ENCODE measurements at regions not wholly inside any gene's neighbourhood (a gene's known extent, or its start where the extent isn't known, plus 50 kb on each side); places are given as distances from the start of the nearest gene placed in this dataset.
"Not testable (repeated sequence)": the region's sequence is repeated elsewhere in the genome, so short reads cannot be mapped to it uniquely, and the experiment has no call there.

DNA sequence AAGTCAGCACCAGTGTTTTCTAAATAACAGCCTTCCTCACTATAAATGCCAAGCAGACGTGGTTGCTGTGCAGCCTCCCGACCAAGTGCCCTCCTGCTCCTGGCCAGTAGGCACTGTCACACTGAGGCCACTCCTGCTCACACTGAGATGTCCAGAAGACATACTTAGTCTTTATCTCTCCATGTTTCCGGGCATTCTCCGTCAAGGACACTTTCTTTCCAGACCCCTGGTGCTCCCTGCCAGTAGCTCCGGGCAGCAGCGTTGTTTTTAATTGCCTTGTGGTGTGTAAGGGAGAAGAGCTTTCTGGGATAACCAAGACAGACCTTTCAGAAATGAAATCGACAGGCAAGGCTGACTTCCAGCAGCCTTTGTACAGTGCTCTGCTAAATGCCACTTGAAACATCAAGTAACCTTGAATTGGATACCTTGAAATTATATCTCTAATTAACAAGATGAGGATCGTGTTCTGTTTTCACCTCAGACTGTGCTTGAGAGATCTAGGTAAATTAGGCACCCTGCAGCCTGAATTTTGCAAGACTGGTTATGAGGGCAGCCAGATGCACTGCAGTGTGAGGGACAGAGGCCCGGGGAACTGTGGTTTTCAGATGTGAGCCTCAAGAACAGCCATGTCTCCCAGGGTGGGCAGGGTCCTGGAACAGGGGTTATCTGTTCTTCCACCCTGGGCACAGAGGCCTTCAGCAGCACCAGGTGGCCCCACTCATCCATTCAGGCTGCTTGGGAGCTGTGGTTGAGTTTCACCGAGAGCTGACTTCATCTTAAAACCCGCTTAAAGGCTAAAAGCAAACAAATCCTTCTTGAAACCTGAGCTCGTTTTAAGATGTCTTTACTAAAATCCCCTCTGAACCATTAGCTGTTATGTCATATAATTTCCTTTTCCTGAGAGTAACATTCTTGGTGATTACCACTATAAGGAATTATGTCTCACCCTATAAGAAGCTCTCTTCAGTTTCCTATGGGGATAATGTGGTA is 105.5 kb upstream of the IL12A start:
- DNase-seq: peak; percentile 87

DNA sequence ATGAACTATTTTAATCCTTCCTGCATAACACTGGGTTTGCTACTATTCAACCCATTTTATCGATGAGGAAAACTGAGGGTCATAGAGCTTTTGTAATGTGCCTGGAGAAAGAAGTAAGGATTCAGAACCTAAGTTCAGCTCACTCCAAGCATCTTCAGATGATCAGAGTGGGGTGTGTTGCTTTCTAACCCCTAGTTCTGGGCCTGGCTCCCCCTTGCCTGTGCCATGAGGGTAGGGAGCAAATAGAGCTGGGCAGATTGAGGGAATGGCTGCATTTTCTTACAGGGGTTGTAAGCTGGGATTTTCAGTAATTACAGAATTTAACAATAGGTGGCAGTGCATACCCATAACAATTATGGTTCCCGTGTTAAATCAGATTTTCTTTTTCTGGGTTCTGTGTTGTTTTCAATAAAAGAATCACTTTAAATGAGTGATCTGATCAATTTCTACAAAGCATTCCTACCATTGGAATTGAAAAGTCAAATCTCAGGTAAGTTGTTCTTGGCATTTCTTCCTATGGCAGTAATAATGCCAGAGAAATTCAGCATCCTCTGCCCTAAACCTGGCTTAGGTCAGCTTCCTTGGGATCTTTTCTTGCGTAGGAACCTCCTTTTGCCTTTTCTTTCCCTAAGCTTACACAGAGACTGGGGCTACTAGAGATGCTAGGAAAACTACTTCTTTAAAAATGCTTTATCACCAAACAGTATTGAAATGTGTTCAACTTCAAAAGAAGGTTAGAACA is 103.8 kb upstream of the IL12A start:
- peak; percentile 46 for DNase-seq

DNA sequence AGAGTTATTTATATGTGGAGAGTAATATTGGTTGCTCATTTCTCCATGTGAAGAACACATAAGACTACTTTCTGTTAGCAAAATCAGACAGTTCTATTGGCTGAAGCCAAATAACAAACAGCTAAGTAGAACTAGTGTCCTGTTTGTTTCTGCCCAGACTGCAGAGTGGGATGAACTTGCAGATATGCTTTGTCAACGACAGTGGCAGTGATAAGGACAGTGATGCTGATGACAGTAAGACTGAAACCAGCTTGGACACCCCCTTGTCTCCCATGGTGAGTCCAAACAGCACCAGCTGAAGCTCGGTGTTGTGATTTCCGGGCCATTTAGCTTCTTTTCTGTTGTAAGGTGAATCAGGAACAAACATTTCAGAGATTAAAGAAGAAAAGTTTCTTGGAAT is 102.6 kb upstream of the IL12A start:
- no peak for DNase-seq

DNA sequence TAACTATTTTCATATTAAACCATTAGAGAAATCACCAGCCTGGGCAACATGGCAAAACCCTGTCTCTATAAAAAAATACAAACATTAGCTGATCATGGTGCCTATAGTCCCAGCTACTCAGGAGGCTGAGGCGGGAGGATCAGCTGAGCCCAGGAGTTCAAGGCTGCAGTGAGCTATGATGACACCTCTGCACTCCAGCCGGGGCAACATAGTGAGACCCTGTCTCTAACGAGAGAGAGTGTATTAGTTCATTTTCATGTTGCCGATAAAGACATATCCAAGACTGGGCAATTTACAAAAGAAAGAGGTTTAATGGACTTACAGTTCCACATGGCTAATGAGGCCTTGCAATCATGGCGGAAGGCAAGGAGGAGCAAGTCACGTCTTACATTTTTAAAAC is 102.1 kb upstream of the IL12A start:
- not testable (repeated sequence) for DNase-seq

DNA sequence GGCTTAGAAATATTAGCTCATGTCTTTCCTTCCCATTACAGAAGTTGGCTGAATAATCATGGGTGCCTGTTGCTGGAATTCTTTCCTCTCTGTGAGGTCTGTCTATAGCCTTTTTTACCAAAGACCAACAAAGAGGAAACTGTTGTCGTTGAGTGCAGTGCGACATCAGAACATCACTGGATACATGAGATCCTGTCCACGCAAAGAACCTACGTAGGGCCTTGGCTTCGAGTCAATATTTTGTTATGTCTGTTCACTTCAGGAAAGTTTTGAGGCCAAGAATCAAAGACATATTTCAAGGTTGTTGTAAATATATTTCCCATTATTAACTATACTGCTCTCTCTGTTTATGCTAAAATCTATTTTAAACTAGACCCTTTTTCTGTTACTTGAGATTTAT is 101.5 kb upstream of the IL12A start:
- no peak for DNase-seq

DNA sequence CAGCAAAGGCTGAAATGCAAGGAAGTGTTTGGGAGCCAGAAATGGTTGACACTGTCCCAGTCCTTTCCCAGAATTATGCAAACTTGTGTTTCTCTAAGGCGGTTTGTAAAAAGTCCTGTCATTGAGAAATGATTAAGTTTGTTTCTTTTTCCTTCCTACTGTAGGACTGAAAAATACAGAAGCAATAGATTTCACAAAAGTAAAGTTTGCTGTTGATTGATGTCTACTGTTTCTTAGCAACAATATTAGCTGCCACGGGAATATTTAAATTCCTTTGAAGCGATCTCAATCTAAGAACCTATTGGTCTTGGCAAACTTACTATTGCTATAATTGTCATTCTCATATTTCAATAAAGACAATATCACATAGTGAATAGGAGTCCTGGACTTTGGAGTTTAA is 100.7 kb upstream of the IL12A start:
- no peak for DNase-seq

DNA sequence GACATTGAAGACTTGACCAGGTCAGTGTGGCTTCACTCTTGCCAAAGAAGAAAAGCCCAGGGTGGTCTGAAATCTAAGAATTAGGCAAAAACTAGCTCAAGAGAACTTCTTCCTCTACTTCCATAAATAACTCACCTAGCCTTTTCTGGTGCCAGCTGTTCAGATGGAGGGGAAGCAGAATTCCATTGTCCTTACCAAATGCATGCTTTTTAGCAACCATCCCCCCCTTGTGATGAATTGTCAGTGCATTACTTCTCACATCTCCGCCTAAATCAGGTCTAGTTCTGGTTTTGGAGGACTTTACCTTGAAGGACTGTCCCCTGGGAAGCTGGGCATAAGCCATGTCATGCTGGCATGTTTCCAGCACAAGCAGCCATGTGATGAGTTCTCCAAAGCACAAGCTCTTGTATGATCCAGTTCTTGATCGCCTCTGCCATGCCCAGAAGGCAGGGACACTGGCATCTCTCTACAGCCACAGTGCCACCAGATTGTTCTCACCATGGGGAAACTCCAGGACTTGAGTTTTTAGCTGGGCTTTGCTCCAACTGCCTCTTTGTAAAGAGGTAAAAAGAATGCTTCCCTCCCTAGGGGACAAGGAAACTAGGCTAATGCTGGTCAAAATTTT is 96.4 kb upstream of the IL12A start:
- no peak for DNase-seq

DNA sequence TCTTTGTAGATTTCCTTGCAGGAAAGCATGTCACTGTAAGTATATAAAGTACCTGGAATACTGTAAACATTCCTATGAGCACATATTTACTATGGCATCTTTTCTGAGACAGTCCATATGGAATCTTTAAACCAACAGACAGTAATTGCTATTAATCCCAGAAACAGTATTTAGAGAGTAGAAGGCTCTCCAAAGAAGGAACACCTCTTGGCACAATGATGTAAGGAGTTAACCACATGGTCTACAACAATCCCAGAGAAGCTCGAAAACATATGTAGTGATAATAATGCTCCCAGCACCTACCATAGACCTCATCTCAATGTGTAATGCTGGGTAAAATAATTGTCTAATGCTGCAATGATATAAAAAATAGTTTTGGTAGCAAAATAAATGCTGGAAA is 95.8 kb upstream of the IL12A start:
- DNase-seq: no peak

DNA sequence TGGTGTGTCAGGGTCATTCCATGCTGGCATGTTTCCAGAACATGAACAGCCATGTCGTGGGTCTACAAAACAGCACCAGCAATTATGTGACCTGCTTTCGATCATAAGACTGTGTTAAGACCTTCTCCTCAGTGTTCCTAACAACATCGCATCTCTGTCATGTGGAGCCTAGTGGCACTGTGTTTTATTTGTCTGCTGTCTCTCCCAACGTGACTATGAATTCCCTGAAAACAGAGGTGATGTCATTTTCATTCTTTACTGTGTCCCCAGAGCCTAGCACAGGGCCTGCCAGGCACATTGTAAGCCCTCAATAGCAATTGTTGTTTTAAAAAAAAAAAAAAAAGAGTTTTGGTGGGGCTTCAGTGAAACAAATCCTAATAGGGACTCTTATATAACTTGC is 94.2 kb upstream of the IL12A start:
- no peak for DNase-seq

DNA sequence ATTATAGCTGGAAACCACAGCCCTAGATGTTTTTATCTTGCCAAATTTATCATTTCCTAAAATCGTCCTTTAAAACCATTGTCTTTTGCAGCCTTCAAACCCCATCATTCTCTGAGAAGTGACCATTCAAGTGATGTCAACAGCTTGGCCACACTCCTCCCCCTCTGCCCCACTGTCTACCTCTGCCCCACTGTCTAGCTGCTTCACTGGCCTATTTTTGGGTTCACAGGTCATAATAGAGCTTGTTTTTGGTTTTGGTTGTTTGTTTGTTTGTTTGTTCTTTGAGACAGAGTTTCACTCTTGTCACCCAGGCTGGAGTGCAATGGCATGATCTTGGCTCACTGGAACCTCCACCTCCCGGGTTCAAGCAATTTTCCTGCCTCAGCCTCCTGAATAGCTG is 93.2 kb upstream of the IL12A start:
- DNase-seq: no peak

DNA sequence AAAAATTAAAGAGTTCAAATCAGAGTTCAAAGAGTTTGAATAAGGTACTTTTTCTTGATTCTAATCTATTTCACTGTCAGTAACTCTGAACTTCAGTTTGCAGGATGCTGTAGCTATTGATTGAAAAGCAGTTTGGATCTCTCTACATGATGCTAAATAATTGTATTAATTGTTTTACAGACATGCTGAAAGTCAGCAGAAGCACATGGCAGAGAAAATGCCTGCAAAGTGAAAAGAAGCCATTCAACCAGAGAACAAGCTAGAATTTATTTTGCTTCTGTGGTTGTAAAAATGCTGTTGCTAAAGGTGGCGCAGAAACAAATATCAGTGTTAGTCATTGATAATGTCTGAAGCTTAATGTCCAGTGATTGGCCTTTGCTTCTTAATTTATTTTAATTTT is 92.1 kb upstream of the IL12A start:
- no peak for DNase-seq

DNA sequence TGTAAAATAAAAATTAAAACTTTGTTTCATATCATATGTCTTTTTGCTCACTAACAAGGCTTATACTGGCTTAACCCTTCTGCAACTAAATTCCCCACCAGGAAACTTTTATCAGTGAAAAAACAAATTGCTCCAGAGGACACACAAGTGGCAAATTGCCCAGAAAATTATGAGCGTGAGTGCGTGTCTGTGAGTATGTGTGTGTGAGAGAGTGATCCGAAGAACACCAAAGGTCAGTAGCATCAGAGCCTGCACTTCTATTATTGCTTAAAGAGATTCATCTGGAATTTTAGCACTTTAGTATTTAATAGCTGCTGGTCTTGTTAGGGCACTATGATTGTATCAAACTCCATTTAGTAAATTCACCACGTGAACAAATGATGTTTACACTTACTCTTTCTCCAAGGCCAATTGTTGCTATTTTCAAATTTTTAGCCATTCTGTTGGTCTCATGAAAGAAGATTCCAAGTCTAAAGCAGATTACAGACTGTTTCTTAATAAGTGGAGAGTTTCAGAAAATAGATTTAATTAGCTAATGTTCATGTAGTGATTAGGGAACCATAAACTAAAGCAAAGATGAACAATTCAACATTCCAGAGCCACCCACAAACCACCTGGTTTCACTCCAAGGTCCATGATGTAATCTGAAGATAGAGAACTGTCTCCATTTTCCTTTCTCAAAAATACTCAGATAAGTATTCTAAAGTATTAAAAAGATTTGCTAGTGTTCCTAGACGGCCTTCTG is 91.1 kb upstream of the IL12A start:
- peak; percentile 70 for DNase-seq

DNA sequence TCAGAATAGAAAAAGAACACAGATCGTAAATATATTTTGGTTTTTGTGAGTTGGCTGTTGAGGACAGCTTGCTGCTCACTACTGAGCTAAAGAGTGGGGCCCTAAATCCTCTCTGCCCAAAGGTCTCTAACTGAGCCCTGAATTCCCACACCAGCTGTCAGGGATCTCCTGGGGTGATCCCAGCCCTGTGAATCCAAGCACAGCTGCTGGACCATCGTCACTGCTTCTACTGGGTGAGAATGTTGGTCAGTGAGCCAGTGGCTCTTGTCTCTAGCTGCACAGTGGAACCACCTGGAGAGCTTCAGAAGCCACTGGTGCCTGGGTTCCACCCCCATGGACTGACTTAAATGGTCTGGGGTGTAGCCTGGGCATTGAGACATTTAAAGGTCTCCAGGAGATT is 90.5 kb upstream of the IL12A start:
- DNase-seq: no peak

DNA sequence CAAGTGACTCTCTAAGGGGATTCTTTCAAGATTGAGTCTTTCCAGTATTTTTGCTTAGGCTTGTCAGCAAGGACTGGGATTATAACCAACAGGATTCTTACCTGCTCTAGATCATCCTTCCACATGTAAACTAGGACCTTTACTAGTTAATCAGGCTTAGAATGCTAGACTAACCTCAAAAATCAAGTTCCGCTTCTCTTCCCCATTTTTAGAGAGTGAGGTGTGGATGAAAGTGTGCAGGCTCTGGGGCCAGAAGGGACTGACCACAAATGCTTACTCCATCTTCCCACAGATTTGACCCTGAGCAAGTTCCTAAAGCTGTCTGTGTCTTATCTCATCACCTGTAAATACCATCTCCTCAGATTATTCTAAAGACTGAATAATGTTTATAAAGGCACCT is 89.5 kb upstream of the IL12A start:
- no peak for DNase-seq

DNA sequence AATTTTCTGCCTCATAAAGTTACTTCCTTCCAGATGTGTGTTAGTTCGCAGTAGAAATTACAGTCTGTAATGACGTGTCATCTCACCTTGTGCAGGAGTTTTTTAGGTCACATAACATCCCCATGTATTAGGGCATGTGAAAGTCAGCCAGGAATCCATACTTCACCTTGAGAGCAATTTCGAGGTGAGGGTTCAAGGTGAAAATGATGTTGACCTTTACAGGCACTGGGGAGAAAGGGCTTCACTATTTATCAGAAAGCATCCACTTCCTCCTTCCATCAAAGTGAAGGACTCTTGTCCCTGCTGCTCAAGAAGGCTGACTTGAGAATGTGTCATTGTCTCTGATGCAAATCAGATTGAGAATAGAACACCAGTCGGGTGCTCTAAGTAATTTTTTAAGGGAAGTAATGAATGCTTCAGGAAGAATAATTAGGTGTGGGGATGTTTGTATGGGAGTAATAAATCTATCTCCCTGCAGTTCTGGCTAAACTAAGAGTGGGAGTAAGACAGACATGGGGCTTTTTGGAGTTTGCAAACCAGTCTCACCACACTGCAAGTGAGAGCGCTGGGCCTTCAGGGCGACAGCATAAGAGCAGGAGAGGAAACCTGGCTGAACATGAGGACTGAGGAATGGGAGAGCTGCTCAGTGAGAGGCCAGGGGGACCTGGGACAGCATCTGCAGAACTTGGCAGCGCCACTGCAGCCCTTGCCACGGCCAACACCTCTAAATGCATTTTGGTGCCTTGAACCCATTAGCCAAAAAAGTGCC is 85.9 kb upstream of the IL12A start:
- DNase-seq: no peak

DNA sequence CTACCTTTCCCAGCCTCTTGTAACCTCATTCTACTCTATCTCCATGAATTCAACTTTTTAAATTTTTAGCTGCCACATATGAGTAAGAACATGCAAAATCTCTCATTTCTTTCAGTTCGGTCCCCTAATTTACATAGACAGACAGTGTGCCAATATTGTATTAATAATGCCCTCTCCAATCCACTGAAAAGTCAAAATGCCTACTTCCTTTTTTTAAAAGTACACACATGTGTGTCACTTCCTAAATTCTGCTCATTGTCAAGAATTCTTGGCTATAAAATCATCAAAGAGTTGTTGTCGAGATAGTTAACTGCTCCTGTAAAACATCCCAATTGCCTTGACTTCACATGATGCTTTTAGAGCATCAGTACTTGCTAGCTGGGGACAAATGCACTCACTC is 84.2 kb upstream of the IL12A start:
- DNase-seq: no peak

DNA sequence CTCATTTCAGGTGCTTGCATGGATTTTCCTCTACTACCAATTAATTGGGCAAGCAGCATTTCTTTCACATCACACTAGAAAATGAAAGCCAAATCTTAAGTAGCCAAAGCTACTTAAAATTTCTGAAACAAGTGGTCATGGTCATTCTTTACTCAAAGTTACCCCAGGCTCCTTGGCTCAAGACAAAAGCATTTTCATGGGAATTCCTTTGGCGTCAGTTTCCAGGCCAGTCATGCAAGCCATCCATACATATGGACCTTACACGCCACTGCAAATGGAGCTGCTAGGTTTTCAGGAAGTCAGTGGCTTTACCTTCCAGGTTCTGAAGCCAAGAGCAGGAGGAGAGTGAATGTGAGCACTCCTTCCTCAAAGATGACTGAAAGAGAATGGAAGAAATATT is 83.7 kb upstream of the IL12A start:
- no peak for DNase-seq

DNA sequence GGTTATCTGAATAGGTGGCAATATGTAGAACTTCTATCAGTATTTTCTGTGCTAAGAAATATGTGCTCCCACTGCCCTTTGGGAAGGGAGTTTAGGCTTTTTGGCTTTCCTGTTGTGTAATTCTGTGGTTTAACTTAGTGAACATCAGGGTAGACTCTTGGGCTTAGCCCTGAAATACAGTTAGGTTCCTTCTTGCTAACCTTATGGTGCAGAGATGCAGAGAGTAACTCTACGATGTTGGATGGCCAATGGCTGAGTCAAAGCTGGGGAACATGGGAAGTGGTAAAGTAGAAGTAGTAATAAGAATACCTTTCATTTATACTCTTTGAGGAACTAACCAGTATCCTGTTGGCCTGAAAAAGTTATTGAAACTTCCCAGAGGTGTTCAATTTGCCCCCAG is 80.8 kb upstream of the IL12A start:
- DNase-seq: no peak

DNA sequence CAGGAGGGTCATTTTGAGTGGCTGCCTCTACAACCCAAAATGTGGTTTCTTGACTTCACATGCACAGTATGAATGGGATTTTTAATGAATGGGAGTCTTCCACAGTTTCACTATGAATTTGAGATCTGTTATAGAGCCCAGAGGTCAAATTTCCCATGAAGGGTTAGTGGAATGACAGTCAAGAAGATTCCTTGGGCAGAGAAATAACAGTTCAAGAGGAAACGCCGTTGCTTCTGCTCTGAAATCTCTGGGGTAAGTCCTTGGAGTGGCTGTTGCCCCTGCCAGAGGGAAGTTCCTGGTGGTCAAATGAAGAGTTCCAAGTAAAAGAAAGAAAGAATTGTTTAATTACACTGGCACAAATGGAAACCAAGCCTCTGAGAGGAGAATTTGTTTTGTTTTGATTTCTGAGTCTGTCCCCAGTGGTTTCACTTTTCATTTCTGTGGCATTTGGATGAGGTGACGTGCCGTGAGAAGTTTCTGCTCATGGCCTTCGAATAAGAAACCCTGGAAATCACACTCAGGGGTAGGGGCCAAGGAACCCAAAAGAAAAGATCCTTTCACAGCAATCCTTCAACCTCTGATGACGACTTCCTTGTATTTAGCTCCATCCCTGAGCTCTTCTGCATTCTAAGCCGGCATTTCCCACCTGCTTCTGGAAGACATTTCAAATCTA is 77.5 kb upstream of the IL12A start:
- no peak for DNase-seq

DNA sequence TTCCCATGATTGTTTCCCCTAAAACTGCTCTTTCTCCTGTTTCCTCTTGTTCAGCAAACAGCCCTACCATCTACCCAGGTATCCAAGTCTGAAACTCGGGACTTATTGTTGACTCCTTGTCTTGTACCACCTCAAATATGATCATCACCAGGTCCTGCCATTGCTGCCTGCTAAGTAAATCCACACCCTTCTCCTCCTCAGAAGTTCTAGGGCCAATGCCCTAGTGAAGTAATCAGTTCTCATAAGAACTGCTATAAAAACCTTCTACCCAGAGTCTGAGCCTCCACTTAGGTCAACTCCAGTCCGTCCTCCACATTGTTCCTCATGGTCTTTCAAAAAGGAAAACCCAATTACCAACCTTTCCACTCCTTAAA is 77.0 kb upstream of the IL12A start:
- DNase-seq: no peak

DNA sequence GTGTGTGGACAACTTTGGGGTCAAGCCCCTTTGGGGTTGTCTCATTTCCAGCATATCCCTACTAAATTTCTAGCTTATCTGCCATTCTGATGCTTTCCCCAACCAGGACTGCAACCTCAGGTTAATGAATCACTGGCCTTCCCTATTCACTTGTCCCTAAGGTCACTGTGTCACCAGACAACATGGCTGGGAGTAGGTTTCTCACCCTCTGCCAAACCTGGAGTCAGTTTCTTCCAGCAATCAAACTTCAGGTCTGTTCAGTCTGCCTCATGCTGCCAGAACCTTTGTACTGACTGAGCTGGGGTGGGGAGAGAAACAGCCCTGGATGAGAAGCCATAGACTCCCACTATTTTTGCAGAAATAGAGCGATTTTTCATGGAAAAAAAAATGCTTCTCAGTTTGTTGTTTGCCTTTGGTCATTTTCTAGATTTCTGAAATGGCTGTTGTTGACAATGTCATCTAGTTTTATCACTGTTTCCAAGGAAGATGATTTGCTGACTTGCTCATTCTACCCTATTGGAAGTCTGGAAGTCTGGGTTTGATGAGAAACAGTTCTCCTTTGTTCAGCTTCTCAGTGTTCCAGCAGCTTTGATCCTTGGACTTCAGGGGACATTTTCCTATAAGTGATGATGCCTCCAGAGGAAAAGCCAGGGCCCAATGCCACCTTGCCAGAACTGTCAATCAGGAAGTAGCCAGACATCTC is 74.8 kb upstream of the IL12A start:
- DNase-seq: no peak

Measured in fibroblast of skin of abdomen (primary cell).